Astrocyte (in vitro differentiated cells and primary cell): ENCODE measurements at regions not wholly inside any gene's neighbourhood (a gene's known extent, or its start where the extent isn't known, plus 50 kb on each side); places are given as distances from the start of the nearest gene placed in this dataset.
"Not testable (repeated sequence)": the region's sequence is repeated elsewhere in the genome, so short reads cannot be mapped to it uniquely, and the experiment has no call there.

Source experiments
- DNase-seq: peaks from one replicate; pipeline ENCODE4 v3.0.0-alpha.2; 2010; ENCODE audit warnings: low read depth
- FAIRE-seq: peaks from 2 replicates; lab custom pipeline; 2011; peaks lifted over from hg19 to GRCh38; lab: Jason Lieb, UNC
- H2AFZ ChIP-seq: 2 replicates; pipeline ENCODE4 v1.6.0; 2012; ENCODE audit warnings: low read depth, low read length, inconsistent platforms
- H3K27ac ChIP-seq: 2 replicates; pipeline ENCODE4 v1.5.1; 2011; ENCODE audit warnings: low read depth, low read length, inconsistent platforms
- H3K27me3 ChIP-seq: 2 replicates; pipeline ENCODE4 v1.6.0; 2011; ENCODE audit warnings: low read length, inconsistent platforms; ENCODE audit not compliant: insufficient read depth
- H3K36me3 ChIP-seq: 2 replicates; pipeline ENCODE4 v1.5.1; 2011; ENCODE audit warnings: low read length, inconsistent platforms; ENCODE audit not compliant: insufficient read depth
- H3K4me1 ChIP-seq: 2 replicates; pipeline ENCODE4 v1.5.1; 2011; ENCODE audit warnings: low read length, inconsistent platforms; ENCODE audit not compliant: insufficient read depth
- H3K4me2 ChIP-seq: 2 replicates; pipeline ENCODE4 v1.6.0; 2012; ENCODE audit warnings: low read length, inconsistent platforms
- H3K4me3 ChIP-seq: 2 replicates; pipeline ENCODE4 v1.5.1; 2011; ENCODE audit warnings: low read depth, mild to moderate bottlenecking, low read length, inconsistent platforms; ENCODE audit not compliant: insufficient read depth
- H3K79me2 ChIP-seq: 2 replicates; pipeline ENCODE4 v1.6.0; 2012; ENCODE audit warnings: mild to moderate bottlenecking, low read length, inconsistent platforms; ENCODE audit not compliant: insufficient read depth
- H3K9ac ChIP-seq: 2 replicates; pipeline ENCODE4 v1.6.0; 2012; ENCODE audit warnings: mild to moderate bottlenecking, low read length, inconsistent platforms
- H3K9me3 ChIP-seq: 2 replicates; pipeline ENCODE4 v1.5.1; 2012; ENCODE audit warnings: low read depth, mild to moderate bottlenecking, low read length, inconsistent platforms; ENCODE audit not compliant: insufficient read depth
- H4K20me1 ChIP-seq: 2 replicates; pipeline ENCODE4 v1.6.0; 2012; ENCODE audit warnings: low read length, inconsistent platforms; ENCODE audit not compliant: insufficient read depth
- H3K27ac Mint-ChIP-seq: one replicate; pipeline ENCODE4 v1.8.0; 2021; ENCODE audit warnings: mild to moderate bottlenecking, mixed read lengths; ENCODE audit not compliant: unreplicated experiment
- H3K27me3 Mint-ChIP-seq: one replicate; pipeline ENCODE4 v1.8.0; 2021; ENCODE audit warnings: low read depth, mixed read lengths; ENCODE audit not compliant: unreplicated experiment
- H3K36me3 Mint-ChIP-seq: one replicate; pipeline ENCODE4 v1.8.0; 2021; ENCODE audit warnings: low read depth, mixed read lengths; ENCODE audit not compliant: unreplicated experiment
- H3K4me1 Mint-ChIP-seq: one replicate; pipeline ENCODE4 v1.8.0; 2021; ENCODE audit warnings: low read depth, mixed read lengths; ENCODE audit not compliant: unreplicated experiment
- H3K4me3 Mint-ChIP-seq: one replicate; pipeline ENCODE4 v1.8.0; 2021; ENCODE audit warnings: mild to moderate bottlenecking, moderate library complexity, mixed read lengths; ENCODE audit not compliant: unreplicated experiment
- H3K9me3 Mint-ChIP-seq: one replicate; pipeline ENCODE4 v1.8.0; 2021; ENCODE audit warnings: mild to moderate bottlenecking, mixed read lengths; ENCODE audit not compliant: unreplicated experiment
- CTCF ChIP-seq: IDR thresholded peaks from 2 replicates; pipeline ENCODE4 v1.5.1; 2011; ENCODE audit warnings: low read depth, mild to moderate bottlenecking, inconsistent platforms, low read length, moderate library complexity; ENCODE audit not compliant: insufficient read depth
- EZH2 ChIP-seq: IDR thresholded peaks from 2 replicates; pipeline ENCODE4 v1.6.1; 2012; ENCODE audit warnings: mild to moderate bottlenecking, low read length, inconsistent platforms; ENCODE audit not compliant: insufficient read depth

DNA sequence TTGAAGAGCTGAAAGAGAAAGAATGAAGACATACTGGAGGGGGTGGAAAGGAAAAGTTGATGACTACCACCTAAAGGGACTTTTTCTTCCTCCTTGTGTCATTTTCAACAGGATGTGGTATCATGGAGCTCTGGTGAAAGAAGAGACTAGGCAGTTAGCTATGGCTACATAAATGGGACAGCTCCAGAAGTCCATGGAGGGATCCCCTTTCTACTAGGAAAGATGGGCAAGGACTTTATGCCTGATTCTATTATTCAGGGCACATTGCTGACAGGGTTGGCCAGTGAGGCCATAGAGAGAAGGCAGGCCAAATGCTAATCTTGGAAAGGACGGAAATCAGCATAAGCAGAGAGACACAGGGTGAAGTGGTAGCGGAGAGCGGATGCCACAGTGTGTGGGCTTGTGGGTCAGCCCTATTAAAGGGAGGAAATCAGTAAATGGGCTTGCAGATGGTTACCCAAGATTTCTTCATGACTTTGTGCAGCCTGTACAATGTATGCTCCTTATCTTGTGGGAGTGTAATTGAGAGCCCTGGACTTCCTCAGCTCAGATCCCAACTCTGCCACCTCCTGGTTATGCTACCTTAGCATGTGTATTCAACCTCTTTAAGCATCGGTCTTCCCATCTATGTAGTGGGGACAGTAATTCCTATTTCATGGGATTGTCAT is 77.4 kb upstream of the TMEM170B start:
- Histone ChIP-seq H3K4me1 (no peaks in the 10 kb centered on the region), H3K79me2 (no peaks in the 10 kb centered on the region), H3K4me2 (peak overlapping the region; percentile 9), H3K9ac (no peak overlapping the region), H3K4me3 (no peak overlapping the region), H3K36me3 (no peaks in the 10 kb centered on the region), H4K20me1 (no peaks in the 10 kb centered on the region), H3K27me3 (no peaks in the 10 kb centered on the region), H2AFZ (no peak overlapping the region), H3K9me3 (no peaks in the 10 kb centered on the region), H3K27ac (no peak overlapping the region)
- Mint-ChIP-seq H3K27ac (no peak overlapping the region), H3K4me1 (peaks cover 8% of the 10 kb centered on the region), H3K27me3 (no peaks in the 10 kb centered on the region), H3K36me3 (no peaks in the 10 kb centered on the region), H3K9me3 (peaks cover 13% of the 10 kb centered on the region), H3K4me3 (no peak overlapping the region)
- TF ChIP-seq CTCF: no peak
- DNase-seq (peak; percentile 11), FAIRE-seq (no peak)

- H2AFZ ChIP-seq: no peak overlapping the region
- H3K9ac ChIP-seq: no peak overlapping the region
- Mint-ChIP-seq H3K4me1 (peaks cover 6% of the 10 kb centered on the region), H3K27me3 (no peaks in the 10 kb centered on the region), H3K4me3 (no peak overlapping the region), H3K27ac (no peak overlapping the region), H3K9me3 (peaks cover 13% of the 10 kb centered on the region), H3K36me3 (no peaks in the 10 kb centered on the region)
- no peaks in the 10 kb centered on the region for H3K36me3 ChIP-seq
- no peaks in the 10 kb centered on the region for H3K9me3 ChIP-seq
- no peaks in the 10 kb centered on the region for H3K79me2 ChIP-seq
- FAIRE-seq (no peak), DNase-seq (no peak)
- H3K4me1 ChIP-seq: no peaks in the 10 kb centered on the region
- no peak for TF ChIP-seq CTCF
- no peaks in the 10 kb centered on the region for H4K20me1 ChIP-seq
- H3K27me3 ChIP-seq: no peaks in the 10 kb centered on the region
- H3K27ac ChIP-seq: no peak overlapping the region
- H3K4me2 ChIP-seq: no peak overlapping the region
- no peak overlapping the region for H3K4me3 ChIP-seq
These were observed 78.4 kb upstream of the TMEM170B start for GRCh38 chr6:11459079-11459610.

GRCh38 chr6:11458509-11458908 is 79.0 kb upstream of the TMEM170B start:
- H3K27ac ChIP-seq: no peak overlapping the region
- H3K4me1 Mint-ChIP-seq: peaks cover 6% of the 10 kb centered on the region
- no peak overlapping the region for H3K27ac Mint-ChIP-seq
- H3K4me2 ChIP-seq: no peak overlapping the region
- no peaks in the 10 kb centered on the region for H3K9me3 ChIP-seq
- DNase-seq (no peak), FAIRE-seq (no peak)
- H3K4me3 ChIP-seq: no peak overlapping the region
- no peaks in the 10 kb centered on the region for H3K79me2 ChIP-seq
- H3K27me3 ChIP-seq: no peaks in the 10 kb centered on the region
- H3K36me3 ChIP-seq: no peaks in the 10 kb centered on the region
- no peaks in the 10 kb centered on the region for H4K20me1 ChIP-seq
- no peak overlapping the region for H3K9ac ChIP-seq
- H3K4me1 ChIP-seq: no peaks in the 10 kb centered on the region
- TF ChIP-seq EZH2 (no peak), CTCF (no peak)
- no peaks in the 10 kb centered on the region for H3K27me3 Mint-ChIP-seq
- no peaks in the 10 kb centered on the region for H3K36me3 Mint-ChIP-seq
- no peak overlapping the region for H2AFZ ChIP-seq
- no peak overlapping the region for H3K4me3 Mint-ChIP-seq
- peaks cover 13% of the 10 kb centered on the region for H3K9me3 Mint-ChIP-seq

GRCh38 chr6:11457422-11457821 is 80.1 kb upstream of the TMEM170B start:
- H3K9me3 Mint-ChIP-seq: peaks cover 17% of the 10 kb centered on the region
- not testable (repeated sequence) for H3K4me1 ChIP-seq, H3K4me3 ChIP-seq, H2AFZ ChIP-seq, H3K4me2 ChIP-seq, H3K9ac ChIP-seq, H3K9me3 ChIP-seq, H3K36me3 Mint-ChIP-seq, H3K27me3 Mint-ChIP-seq, FAIRE-seq, DNase-seq, H4K20me1 ChIP-seq, H3K79me2 ChIP-seq, H3K27ac ChIP-seq, H3K27me3 ChIP-seq, H3K4me1 Mint-ChIP-seq, H3K36me3 ChIP-seq, H3K4me3 Mint-ChIP-seq, H3K27ac Mint-ChIP-seq
